ENCODE measurements at regions not wholly inside any gene's neighbourhood (a gene's known extent, or its start where the extent isn't known, plus 50 kb on each side); places are given as distances from the start of the nearest gene placed in this dataset.

DNA sequence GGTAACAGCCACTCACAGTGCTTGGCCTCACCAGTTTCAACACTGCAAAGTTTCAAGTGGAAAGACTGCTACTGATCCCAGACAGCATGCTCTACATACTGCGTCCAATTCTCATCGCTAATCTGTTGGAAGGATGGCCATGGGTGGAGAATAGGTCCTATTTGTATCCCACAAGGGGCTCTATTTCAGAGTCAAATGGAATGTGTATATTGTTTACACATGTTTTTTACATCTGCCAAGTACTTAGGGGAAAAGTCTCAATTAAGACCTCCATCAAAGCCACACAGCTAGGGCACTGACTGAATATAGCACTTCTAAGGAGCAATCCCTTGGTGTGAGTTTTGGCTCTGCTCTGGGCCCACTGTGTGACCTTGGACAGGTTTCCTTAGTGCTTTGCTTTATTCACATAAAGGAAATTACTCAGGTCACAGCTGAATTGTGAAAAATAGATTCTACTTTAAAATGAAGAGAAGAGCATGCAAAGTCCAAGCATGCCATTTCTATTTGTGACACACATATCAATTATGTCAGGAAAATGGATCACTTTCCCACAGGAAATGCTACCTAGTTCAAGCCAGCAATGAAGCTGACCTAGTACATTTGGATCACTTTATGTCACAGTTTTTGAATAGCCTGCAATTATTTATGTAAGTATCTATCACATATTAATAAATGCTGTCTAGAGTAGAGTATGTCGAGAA, 112.9 kb upstream of the STK17B start:
- TF ChIP-seq, protein P1, sequence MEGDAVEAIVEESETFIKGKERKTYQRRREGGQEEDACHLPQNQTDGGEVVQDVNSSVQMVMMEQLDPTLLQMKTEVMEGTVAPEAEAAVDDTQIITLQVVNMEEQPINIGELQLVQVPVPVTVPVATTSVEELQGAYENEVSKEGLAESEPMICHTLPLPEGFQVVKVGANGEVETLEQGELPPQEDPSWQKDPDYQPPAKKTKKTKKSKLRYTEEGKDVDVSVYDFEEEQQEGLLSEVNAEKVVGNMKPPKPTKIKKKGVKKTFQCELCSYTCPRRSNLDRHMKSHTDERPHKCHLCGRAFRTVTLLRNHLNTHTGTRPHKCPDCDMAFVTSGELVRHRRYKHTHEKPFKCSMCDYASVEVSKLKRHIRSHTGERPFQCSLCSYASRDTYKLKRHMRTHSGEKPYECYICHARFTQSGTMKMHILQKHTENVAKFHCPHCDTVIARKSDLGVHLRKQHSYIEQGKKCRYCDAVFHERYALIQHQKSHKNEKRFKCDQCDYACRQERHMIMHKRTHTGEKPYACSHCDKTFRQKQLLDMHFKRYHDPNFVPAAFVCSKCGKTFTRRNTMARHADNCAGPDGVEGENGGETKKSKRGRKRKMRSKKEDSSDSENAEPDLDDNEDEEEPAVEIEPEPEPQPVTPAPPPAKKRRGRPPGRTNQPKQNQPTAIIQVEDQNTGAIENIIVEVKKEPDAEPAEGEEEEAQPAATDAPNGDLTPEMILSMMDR (conservative IDR thresholded peaks at IDR 0.05; ENCODE audit: low read depth in 2 of 2): no peak
- no peak for TF ChIP-seq EZH2 (IDR thresholded peaks at IDR 0.05; ENCODE audit: low read depth, unreplicated experiment)
- TF ChIP-seq POLR2AphosphoS5 (IDR thresholded peaks at IDR 0.05; ENCODE audit: low read depth): no peak
- no peak for TF ChIP-seq EZH2phosphoT487 (IDR thresholded peaks at IDR 0.05; ENCODE audit: unreplicated experiment)
- TF ChIP-seq JUNB (IDR thresholded peaks at IDR 0.05; ENCODE audit: unreplicated experiment): no peak
- TF ChIP-seq, protein P2, sequence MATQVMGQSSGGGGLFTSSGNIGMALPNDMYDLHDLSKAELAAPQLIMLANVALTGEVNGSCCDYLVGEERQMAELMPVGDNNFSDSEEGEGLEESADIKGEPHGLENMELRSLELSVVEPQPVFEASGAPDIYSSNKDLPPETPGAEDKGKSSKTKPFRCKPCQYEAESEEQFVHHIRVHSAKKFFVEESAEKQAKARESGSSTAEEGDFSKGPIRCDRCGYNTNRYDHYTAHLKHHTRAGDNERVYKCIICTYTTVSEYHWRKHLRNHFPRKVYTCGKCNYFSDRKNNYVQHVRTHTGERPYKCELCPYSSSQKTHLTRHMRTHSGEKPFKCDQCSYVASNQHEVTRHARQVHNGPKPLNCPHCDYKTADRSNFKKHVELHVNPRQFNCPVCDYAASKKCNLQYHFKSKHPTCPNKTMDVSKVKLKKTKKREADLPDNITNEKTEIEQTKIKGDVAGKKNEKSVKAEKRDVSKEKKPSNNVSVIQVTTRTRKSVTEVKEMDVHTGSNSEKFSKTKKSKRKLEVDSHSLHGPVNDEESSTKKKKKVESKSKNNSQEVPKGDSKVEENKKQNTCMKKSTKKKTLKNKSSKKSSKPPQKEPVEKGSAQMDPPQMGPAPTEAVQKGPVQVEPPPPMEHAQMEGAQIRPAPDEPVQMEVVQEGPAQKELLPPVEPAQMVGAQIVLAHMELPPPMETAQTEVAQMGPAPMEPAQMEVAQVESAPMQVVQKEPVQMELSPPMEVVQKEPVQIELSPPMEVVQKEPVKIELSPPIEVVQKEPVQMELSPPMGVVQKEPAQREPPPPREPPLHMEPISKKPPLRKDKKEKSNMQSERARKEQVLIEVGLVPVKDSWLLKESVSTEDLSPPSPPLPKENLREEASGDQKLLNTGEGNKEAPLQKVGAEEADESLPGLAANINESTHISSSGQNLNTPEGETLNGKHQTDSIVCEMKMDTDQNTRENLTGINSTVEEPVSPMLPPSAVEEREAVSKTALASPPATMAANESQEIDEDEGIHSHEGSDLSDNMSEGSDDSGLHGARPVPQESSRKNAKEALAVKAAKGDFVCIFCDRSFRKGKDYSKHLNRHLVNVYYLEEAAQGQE (IDR thresholded peaks at IDR 0.05; ENCODE audit: unreplicated experiment): no peak
- TF ChIP-seq CREB1 (CRISPR knock-in tag; IDR thresholded peaks at IDR 0.05; ENCODE audit: low read depth): no peak
- TF ChIP-seq STAT1 (IDR thresholded peaks at IDR 0.05; ENCODE audit: unreplicated experiment): no peak
- no peak for TF ChIP-seq ZNF331 (CRISPR knock-in tag; IDR thresholded peaks at IDR 0.05; ENCODE audit: low read depth)
- TF ChIP-seq NANOG (IDR thresholded peaks at IDR 0.05; ENCODE audit: borderline replicate concordance): no peak
- TF ChIP-seq, protein P3, sequence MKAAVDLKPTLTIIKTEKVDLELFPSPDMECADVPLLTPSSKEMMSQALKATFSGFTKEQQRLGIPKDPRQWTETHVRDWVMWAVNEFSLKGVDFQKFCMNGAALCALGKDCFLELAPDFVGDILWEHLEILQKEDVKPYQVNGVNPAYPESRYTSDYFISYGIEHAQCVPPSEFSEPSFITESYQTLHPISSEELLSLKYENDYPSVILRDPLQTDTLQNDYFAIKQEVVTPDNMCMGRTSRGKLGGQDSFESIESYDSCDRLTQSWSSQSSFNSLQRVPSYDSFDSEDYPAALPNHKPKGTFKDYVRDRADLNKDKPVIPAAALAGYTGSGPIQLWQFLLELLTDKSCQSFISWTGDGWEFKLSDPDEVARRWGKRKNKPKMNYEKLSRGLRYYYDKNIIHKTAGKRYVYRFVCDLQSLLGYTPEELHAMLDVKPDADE (IDR thresholded peaks at IDR 0.05): no peak
- TF ChIP-seq, protein P4, sequence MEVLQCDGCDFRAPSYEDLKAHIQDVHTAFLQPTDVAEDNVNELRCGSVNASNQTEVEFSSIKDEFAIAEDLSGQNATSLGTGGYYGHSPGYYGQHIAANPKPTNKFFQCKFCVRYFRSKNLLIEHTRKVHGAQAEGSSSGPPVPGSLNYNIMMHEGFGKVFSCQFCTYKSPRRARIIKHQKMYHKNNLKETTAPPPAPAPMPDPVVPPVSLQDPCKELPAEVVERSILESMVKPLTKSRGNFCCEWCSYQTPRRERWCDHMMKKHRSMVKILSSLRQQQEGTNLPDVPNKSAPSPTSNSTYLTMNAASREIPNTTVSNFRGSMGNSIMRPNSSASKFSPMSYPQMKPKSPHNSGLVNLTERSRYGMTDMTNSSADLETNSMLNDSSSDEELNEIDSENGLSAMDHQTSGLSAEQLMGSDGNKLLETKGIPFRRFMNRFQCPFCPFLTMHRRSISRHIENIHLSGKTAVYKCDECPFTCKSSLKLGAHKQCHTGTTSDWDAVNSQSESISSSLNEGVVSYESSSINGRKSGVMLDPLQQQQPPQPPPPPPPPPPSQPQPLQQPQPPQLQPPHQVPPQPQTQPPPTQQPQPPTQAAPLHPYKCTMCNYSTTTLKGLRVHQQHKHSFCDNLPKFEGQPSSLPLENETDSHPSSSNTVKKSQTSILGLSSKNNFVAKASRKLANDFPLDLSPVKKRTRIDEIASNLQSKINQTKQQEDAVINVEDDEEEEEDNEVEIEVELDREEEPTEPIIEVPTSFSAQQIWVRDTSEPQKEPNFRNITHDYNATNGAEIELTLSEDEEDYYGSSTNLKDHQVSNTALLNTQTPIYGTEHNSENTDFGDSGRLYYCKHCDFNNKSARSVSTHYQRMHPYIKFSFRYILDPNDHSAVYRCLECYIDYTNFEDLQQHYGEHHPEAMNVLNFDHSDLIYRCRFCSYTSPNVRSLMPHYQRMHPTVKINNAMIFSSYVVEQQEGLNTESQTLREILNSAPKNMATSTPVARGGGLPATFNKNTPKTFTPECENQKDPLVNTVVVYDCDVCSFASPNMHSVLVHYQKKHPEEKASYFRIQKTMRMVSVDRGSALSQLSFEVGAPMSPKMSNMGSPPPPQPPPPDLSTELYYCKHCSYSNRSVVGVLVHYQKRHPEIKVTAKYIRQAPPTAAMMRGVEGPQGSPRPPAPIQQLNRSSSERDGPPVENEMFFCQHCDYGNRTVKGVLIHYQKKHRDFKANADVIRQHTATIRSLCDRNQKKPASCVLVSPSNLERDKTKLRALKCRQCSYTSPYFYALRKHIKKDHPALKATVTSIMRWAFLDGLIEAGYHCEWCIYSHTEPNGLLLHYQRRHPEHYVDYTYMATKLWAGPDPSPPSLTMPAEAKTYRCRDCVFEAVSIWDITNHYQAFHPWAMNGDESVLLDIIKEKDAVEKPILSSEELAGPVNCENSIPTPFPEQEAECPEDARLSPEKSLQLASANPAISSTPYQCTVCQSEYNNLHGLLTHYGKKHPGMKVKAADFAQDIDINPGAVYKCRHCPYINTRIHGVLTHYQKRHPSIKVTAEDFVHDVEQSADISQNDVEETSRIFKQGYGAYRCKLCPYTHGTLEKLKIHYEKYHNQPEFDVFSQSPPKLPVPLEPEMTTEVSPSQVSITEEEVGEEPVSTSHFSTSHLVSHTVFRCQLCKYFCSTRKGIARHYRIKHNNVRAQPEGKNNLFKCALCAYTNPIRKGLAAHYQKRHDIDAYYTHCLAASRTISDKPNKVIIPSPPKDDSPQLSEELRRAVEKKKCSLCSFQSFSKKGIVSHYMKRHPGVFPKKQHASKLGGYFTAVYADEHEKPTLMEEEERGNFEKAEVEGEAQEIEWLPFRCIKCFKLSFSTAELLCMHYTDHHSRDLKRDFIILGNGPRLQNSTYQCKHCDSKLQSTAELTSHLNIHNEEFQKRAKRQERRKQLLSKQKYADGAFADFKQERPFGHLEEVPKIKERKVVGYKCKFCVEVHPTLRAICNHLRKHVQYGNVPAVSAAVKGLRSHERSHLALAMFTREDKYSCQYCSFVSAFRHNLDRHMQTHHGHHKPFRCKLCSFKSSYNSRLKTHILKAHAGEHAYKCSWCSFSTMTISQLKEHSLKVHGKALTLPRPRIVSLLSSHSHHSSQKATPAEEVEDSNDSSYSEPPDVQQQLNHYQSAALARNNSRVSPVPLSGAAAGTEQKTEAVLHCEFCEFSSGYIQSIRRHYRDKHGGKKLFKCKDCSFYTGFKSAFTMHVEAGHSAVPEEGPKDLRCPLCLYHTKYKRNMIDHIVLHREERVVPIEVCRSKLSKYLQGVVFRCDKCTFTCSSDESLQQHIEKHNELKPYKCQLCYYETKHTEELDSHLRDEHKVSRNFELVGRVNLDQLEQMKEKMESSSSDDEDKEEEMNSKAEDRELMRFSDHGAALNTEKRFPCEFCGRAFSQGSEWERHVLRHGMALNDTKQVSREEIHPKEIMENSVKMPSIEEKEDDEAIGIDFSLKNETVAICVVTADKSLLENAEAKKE (CRISPR knock-in tag; IDR thresholded peaks at IDR 0.05): no peak

All from GM23338 (cell line).